A549 (cell line): ENCODE measurements at regions not wholly inside any gene's neighbourhood (a gene's known extent, or its start where the extent isn't known, plus 50 kb on each side); places are given as distances from the start of the nearest gene placed in this dataset.

Experiments used
- ATAC-seq, 2 experiments: fragments of 200-7000 bp in 1 of 2; fragments of >200 bp in 1 of 2; cut with Nextera tagmentation in 1 of 2; cut with Tn5 transposase in 1 of 2; 3 replicates each; pipeline versions ENCODE4 v1.8.0 to v1.9.1; 2018 to 2020; ENCODE audit warnings: mild to moderate bottlenecking in 1 of 2, moderate library complexity in 1 of 2
- CTCF ChIA-PET: fragments of 300-600 bp; sonication (Branson Sonifier 250); formaldehyde crosslinking; extraction: SDS; loops from one replicate; lab custom pipeline; 2021; ENCODE audit warnings: antibody characterized with exemption, inconsistent platforms; lab: Yijun Ruan, JAX
- POLR2A ChIA-PET: fragments of 350-600 bp; formaldehyde crosslinking; extraction: SDS; loops from one replicate; lab custom pipeline; 2021; ENCODE audit warnings: antibody characterized with exemption, inconsistent platforms; lab: Yijun Ruan, JAX
- DNase-seq, 2 experiments: peaks; one replicate each; pipeline versions ENCODE4 v3.0.0 to v3.0.0-alpha.2; 2011 to 2016; ENCODE audit warnings: low read depth in 1 of 2, low spot score in 1 of 2
- FAIRE-seq: peaks from 2 replicates; lab custom pipeline; 2011; peaks lifted over from hg19 to GRCh38; lab: Jason Lieb, UNC
- H3K27ac ChIP-seq, 2 experiments: fragments of >200 bp; sonication (Bioruptor Twin); formaldehyde crosslinking; 3 replicates each; pipeline ENCODE4 v1.5.1; 2016 to 2017
- H3K4me1 ChIP-seq: fragments of >200 bp; sonication (Bioruptor Twin); formaldehyde crosslinking; 3 replicates; pipeline ENCODE4 v1.6.1; 2016
- H3K4me2 ChIP-seq: fragments of >200 bp; sonication (Bioruptor Twin); formaldehyde crosslinking; 3 replicates; pipeline ENCODE4 v1.6.1; 2016
- H3K4me3 ChIP-seq: fragments of >200 bp; sonication (Bioruptor Twin); formaldehyde crosslinking; 3 replicates; pipeline ENCODE4 v1.5.1; 2016
- H3K9me3 ChIP-seq: fragments of >200 bp; sonication (Bioruptor Twin); formaldehyde crosslinking; 3 replicates; pipeline ENCODE4 v1.6.1; 2016
- BHLHE40 ChIP-seq: IDR thresholded peaks from 2 replicates; pipeline ENCODE4 v1.6.1; 2012; ENCODE audit warnings: low read depth, low read length, inconsistent platforms
- CEBPB ChIP-seq, 2 experiments: fragments of >200 bp in 1 of 2; sonication (Bioruptor Twin) in 1 of 2; formaldehyde crosslinking in 1 of 2; IDR thresholded peaks; 2 replicates each; pipeline ENCODE4 v1.6.1; 2012 to 2016
- E2F6 ChIP-seq: IDR thresholded peaks from 2 replicates; pipeline ENCODE4 v1.6.1; 2012; ENCODE audit warnings: low read depth, borderline replicate concordance
- EHMT2 ChIP-seq: fragments of 200-600 bp; sonication (generic); IDR thresholded peaks from 2 replicates; pipeline ENCODE4 v1.6.1; 2016; ENCODE audit warnings: antibody characterized with exemption, low read depth, mild to moderate bottlenecking, moderate library complexity
- EP300 ChIP-seq, 2 experiments: fragments of >200 bp; sonication (Bioruptor Twin); formaldehyde crosslinking; IDR thresholded peaks; 2 replicates in 1 of 2; 3 replicates in 1 of 2; pipeline ENCODE4 v1.6.1; 2016 to 2017
- FOSB ChIP-seq: fragments of 250-450 bp; sonication (Bioruptor Pico); IDR thresholded peaks from 2 replicates; pipeline ENCODE4 v1.5.0; 2020; ENCODE audit warnings: mild to moderate bottlenecking, moderate library complexity
- FOSL2 ChIP-seq, 2 experiments: fragments of 450-650 bp in 1 of 2; fragments of >200 bp in 1 of 2; sonication (Bioruptor Twin) in 1 of 2; formaldehyde crosslinking; IDR thresholded peaks; 2 replicates each; pipeline versions ENCODE4 v1.5.0 to v1.6.1; 2016 to 2020; ENCODE audit warnings: mild to moderate bottlenecking in 1 of 2, moderate library complexity in 1 of 2
- FOXS1 ChIP-seq: fragments of 250-450 bp; sonication (Bioruptor Pico); IDR thresholded peaks from 2 replicates; pipeline ENCODE4 v1.5.0; 2020; ENCODE audit warnings: mild to moderate bottlenecking, moderate library complexity
- HDAC2 ChIP-seq: fragments of 200-600 bp; sonication (generic); IDR thresholded peaks from 2 replicates; pipeline ENCODE4 v1.6.1; 2016
- HOXA7 ChIP-seq: fragments of 250-450 bp; sonication (Bioruptor Pico); IDR thresholded peaks from 2 replicates; pipeline ENCODE4 v1.5.0; 2020; ENCODE audit warnings: mild to moderate bottlenecking, moderate library complexity
- HOXB13 ChIP-seq: fragments of 250-450 bp; sonication (Bioruptor Pico); IDR thresholded peaks from 2 replicates; pipeline ENCODE4 v1.5.0; 2020; ENCODE audit warnings: low read depth, mild to moderate bottlenecking, moderate library complexity
- HOXB5 ChIP-seq: fragments of 250-450 bp; sonication (Bioruptor Pico); IDR thresholded peaks from 2 replicates; pipeline ENCODE4 v1.5.0; 2020; ENCODE audit warnings: mild to moderate bottlenecking, moderate library complexity
- JUN ChIP-seq, 2 experiments: fragments of >200 bp; sonication (Bioruptor Twin); formaldehyde crosslinking; IDR thresholded peaks; 2 replicates in 1 of 2; 3 replicates in 1 of 2; pipeline ENCODE4 v1.6.1; 2016 to 2017
- MAFK ChIP-seq: fragments of 450-650 bp; IDR thresholded peaks from 2 replicates; pipeline ENCODE4 v1.6.1; 2014; ENCODE audit not compliant: partially characterized antibody
- MAZ ChIP-seq: fragments of 150-350 bp; IDR thresholded peaks from 2 replicates; pipeline ENCODE4 v1.6.1; 2014; ENCODE audit warnings: antibody characterized with exemption, low read depth, low read length, borderline replicate concordance
- NFE2L2 ChIP-seq: fragments of 150-350 bp; conservative IDR thresholded peaks from 2 replicates; pipeline ENCODE4 v1.6.1; 2014; ENCODE audit warnings: low read length
- RARB ChIP-seq: fragments of 250-450 bp; sonication (Bioruptor Pico); IDR thresholded peaks from 2 replicates; pipeline ENCODE4 v1.8.0; 2021; ENCODE audit warnings: mild to moderate bottlenecking, moderate library complexity
- RCOR1 ChIP-seq: fragments of 150-350 bp; IDR thresholded peaks from 2 replicates; pipeline ENCODE4 v1.6.1; 2014; ENCODE audit warnings: antibody characterized with exemption, low read length, low read depth
- RFX5 ChIP-seq: fragments of 450-650 bp; IDR thresholded peaks from 2 replicates; pipeline ENCODE4 v1.7.1; 2014; ENCODE audit warnings: antibody characterized with exemption, mild to moderate bottlenecking, moderate library complexity
- SREBF2 ChIP-seq: fragments of 450-650 bp; IDR thresholded peaks from 2 replicates; pipeline ENCODE4 v1.6.1; 2014; ENCODE audit warnings: mild to moderate bottlenecking, moderate library complexity
- TFCP2L1 ChIP-seq: fragments of 250-450 bp; sonication (Bioruptor Pico); IDR thresholded peaks from 2 replicates; pipeline ENCODE4 v1.5.0; 2021; ENCODE audit warnings: mild to moderate bottlenecking
- ZFP36 ChIP-seq: fragments of 450-650 bp; IDR thresholded peaks from 2 replicates; pipeline ENCODE4 v1.6.1; 2014; ENCODE audit warnings: borderline replicate concordance; ENCODE audit not compliant: partially characterized antibody
- WGBS: methylation state at CpG from one replicate; pipeline ENCODE4 v1.1.6; 2017; ENCODE audit errors: missing lambda C conversion rate; 5-methylcytosine and 5-hydroxymethylcytosine counted together
- TF ChIP-seq, protein P1 (sequence below): IDR thresholded peaks from 2 replicates; pipeline ENCODE4 v1.6.1; 2012

GRCh38 chr9:80797101-80797829 is 892.1 kb downstream of the TLE1 start:
- no peak overlapping the region for H3K4me2 ChIP-seq
- 55% methylated on average over 4 of the region's 4 CpGs for WGBS
- DNase-seq (no peak), ATAC-seq (no peak), FAIRE-seq (no peak)
- H3K27ac ChIP-seq, result no peak overlapping the region
- ChIA-PET POLR2A (no interaction called here), CTCF (interaction anchor here (0.7 kb wide), 1 partner anchor 100 kb away, joined by 3 read pairs; no protein-coding TSS in a partner anchor)
- H3K4me1 ChIP-seq, result no peaks in the 10 kb centered on the region
- TF ChIP-seq HDAC2 (no peak), EP300 (IDR thresholded peaks at IDR 0.05) (no peak), JUN (IDR thresholded peaks at IDR 0.05) (no peak), HOXB13 (no peak), TFCP2L1 (no peak), RCOR1 (no peak), MAZ (no peak), FOSL2 (IDR thresholded peaks at IDR 0.05) (no peak), FOSL2 (CRISPR knock-in tag; IDR thresholded peaks at IDR 0.05) (no peak)
- H3K4me3 ChIP-seq, result no peak overlapping the region
- no peaks in the 10 kb centered on the region for H3K9me3 ChIP-seq

DNA sequence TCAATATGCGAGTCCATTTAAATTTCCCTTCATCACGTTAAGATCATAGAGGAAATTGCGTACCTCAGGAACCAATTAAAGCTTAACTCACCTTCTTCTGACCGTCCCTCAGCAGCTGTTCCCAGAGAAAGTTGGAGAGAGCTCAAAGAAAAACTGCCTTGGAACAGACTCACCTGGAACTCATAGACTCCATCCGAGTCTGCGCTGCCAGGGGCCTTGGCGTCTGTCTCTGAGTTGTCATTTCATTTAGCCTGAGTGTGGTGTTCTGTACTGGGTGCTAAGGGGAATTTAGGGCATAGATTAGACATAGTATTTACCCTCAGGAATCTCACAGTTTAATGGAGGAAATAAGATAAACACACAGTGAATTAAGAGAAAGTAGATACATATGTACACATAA is 892.7 kb downstream of the TLE1 start:
- Histone ChIP-seq H3K27ac (no peak overlapping the region), H3K9me3 (no peaks in the 10 kb centered on the region), H3K4me1 (no peaks in the 10 kb centered on the region), H3K4me2 (no peak overlapping the region), H3K4me3 (no peak overlapping the region)
- no peak for DNase-seq
- POLR2A ChIA-PET, result no interaction called here
- 81% methylated on average over 7 of the region's 7 CpGs for WGBS
- no peak for FAIRE-seq
- CTCF ChIA-PET, result interaction anchor here (0.6 kb wide), 1 partner anchor 1288 kb away, joined by 4 read pairs; no protein-coding TSS in a partner anchor
- ATAC-seq, result no peak
- no peak for TF ChIP-seq TFCP2L1
- no peak for TF ChIP-seq HOXB5 (CRISPR knock-in tag)
- no peak for TF ChIP-seq FOSB
- TF ChIP-seq CEBPB (IDR thresholded peaks at IDR 0.05), result no peak
- no peak for TF ChIP-seq SREBF2
- no peak for TF ChIP-seq NFE2L2
- no peak for TF ChIP-seq BHLHE40

GRCh38 chr9:80794197-80794596 is 895.1 kb downstream of the TLE1 start:
- no peak for TF ChIP-seq RARB (CRISPR knock-in tag)
- peak; percentile 77 for TF ChIP-seq MAFK
- TF ChIP-seq E2F6, result no peak
- peak; percentile 64 for TF ChIP-seq NFE2L2
- ChIA-PET CTCF (interaction anchor here (1.2 kb wide), 1 partner anchor 189 kb away, joined by 3 read pairs; no protein-coding TSS in a partner anchor), POLR2A (no interaction called here)
- FAIRE-seq, result no peak
- no peak overlapping the region for H3K4me2 ChIP-seq
- no peaks in the 10 kb centered on the region for H3K9me3 ChIP-seq
- 62% methylated on average over 5 of the region's 5 CpGs for WGBS
- ATAC-seq, result no peak
- H3K4me1 ChIP-seq, result no peaks in the 10 kb centered on the region
- peak overlapping the region in 1 of 2 experiments; percentile 30; a peak in 2 of 6 replicates for H3K27ac ChIP-seq
- no peak for DNase-seq
- no peak overlapping the region for H3K4me3 ChIP-seq

- no peaks in the 10 kb centered on the region for H3K4me1 ChIP-seq
- H3K4me2 ChIP-seq, result no peak overlapping the region
- FAIRE-seq (no peak), ATAC-seq (no peak), DNase-seq (no peak)
- no peak overlapping the region for H3K4me3 ChIP-seq
- no peaks in the 10 kb centered on the region for H3K9me3 ChIP-seq
- ChIA-PET CTCF (no interaction called here), POLR2A (no interaction called here)
- TF ChIP-seq HOXB13, result no peak
- TF ChIP-seq EHMT2, result no peak
- TF ChIP-seq, protein P1, sequence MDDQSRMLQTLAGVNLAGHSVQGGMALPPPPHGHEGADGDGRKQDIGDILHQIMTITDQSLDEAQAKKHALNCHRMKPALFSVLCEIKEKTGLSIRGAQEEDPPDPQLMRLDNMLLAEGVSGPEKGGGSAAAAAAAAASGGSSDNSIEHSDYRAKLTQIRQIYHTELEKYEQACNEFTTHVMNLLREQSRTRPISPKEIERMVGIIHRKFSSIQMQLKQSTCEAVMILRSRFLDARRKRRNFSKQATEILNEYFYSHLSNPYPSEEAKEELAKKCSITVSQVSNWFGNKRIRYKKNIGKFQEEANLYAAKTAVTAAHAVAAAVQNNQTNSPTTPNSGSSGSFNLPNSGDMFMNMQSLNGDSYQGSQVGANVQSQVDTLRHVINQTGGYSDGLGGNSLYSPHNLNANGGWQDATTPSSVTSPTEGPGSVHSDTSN, result no peak
- TF ChIP-seq MAZ, result no peak
- TF ChIP-seq RFX5, result no peak
- TF ChIP-seq HOXA7 (CRISPR knock-in tag), result no peak
- TF ChIP-seq FOXS1 (CRISPR knock-in tag), result no peak
- no peak for TF ChIP-seq ZFP36
- no peak for TF ChIP-seq NFE2L2
- no peak overlapping the region for H3K27ac ChIP-seq
Observed at GRCh38 chr9:80793706-80794105, 895.6 kb downstream of the TLE1 start.
